ENCODE measurements at regions not wholly inside any gene's neighbourhood (a gene's known extent, or its start where the extent isn't known, plus 50 kb on each side); places are given as distances from the start of the nearest gene placed in this dataset.

GRCh38 chr3:124656531-124656930 lies 73.7 kb upstream of the UMPS start:
- no peak overlapping the region for H3K4me3 ChIP-seq (ENCODE audit: low read depth, low read length)
- DNase-seq (ENCODE audit: low read depth), result no peak
- no peak for TF ChIP-seq CTCF (IDR thresholded peaks at IDR 0.05; ENCODE audit: low read depth, low read length, missing control alignments)

GRCh38 chr3:124657138-124657537 lies 73.1 kb upstream of the UMPS start:
- H3K4me3 ChIP-seq (ENCODE audit: low read depth, low read length), result no peak overlapping the region
- TF ChIP-seq CTCF (IDR thresholded peaks at IDR 0.05; ENCODE audit: low read depth, low read length, missing control alignments), result no peak
- DNase-seq (ENCODE audit: low read depth), result no peak

GRCh38 chr3:124658270-124658669 lies 72.0 kb upstream of the UMPS start:
- TF ChIP-seq CTCF (IDR thresholded peaks at IDR 0.05; ENCODE audit: low read depth, low read length, missing control alignments), result no peak
- no peak for DNase-seq (ENCODE audit: low read depth)
- no peak overlapping the region for H3K4me3 ChIP-seq (ENCODE audit: low read depth, low read length)

GRCh38 chr3:124659175-124659574 lies 71.1 kb upstream of the UMPS start:
- no peak overlapping the region for H3K4me3 ChIP-seq (ENCODE audit: low read depth, low read length)
- no peak for DNase-seq (ENCODE audit: low read depth)
- TF ChIP-seq CTCF (IDR thresholded peaks at IDR 0.05; ENCODE audit: low read depth, low read length, missing control alignments), result no peak

GRCh38 chr3:124660599-124660998 lies 69.7 kb upstream of the UMPS start:
- no peak for TF ChIP-seq CTCF (IDR thresholded peaks at IDR 0.05; ENCODE audit: low read depth, low read length, missing control alignments)
- DNase-seq (ENCODE audit: low read depth), result no peak
- no peak overlapping the region for H3K4me3 ChIP-seq (ENCODE audit: low read depth, low read length)

- DNase-seq (ENCODE audit: low read depth), result no peak
- no peak overlapping the region for H3K4me3 ChIP-seq (ENCODE audit: low read depth, low read length)
- TF ChIP-seq CTCF (IDR thresholded peaks at IDR 0.05; ENCODE audit: low read depth, low read length, missing control alignments), result no peak
These were observed 66.6 kb upstream of the UMPS start for GRCh38 chr3:124663690-124664089.

- TF ChIP-seq CTCF (IDR thresholded peaks at IDR 0.05; ENCODE audit: low read depth, low read length, missing control alignments), result no peak
- H3K4me3 ChIP-seq (ENCODE audit: low read depth, low read length), result no peak overlapping the region
- DNase-seq (ENCODE audit: low read depth), result no peak
These were observed 65.4 kb upstream of the UMPS start for GRCh38 chr3:124664804-124665203.

Data from GM12864 (cell line).